HepG2 (cell line): ENCODE measurements at regions not wholly inside any gene's neighbourhood (a gene's known extent, or its start where the extent isn't known, plus 50 kb on each side); places are given as distances from the start of the nearest gene placed in this dataset.
A peak's percentile ranks its signal among the peaks of the same experiment; 100 is the strongest.

Experiments
- CCDC6 ChIP-seq: sonication (generic); formaldehyde crosslinking; IDR thresholded peaks from 2 replicates; pipeline ENCODE4 v1.8.1; 2022; ENCODE audit warnings: mild to moderate bottlenecking, missing genetic modification reagents, moderate library complexity
- CREM ChIP-seq, 2 experiments: sonication (generic) in 1 of 2; formaldehyde crosslinking in 1 of 2; IDR thresholded peaks; 2 replicates each; pipeline versions ENCODE4 v1.4.0 to v1.6.1; 2016 to 2020; ENCODE audit warnings: antibody characterized with exemption in 1 of 2, mild to moderate bottlenecking in 1 of 2, missing genetic modification reagents in 1 of 2
- FOXA3 ChIP-seq: IDR thresholded peaks from 2 replicates; pipeline ENCODE4 v1.6.1; 2016; ENCODE audit warnings: missing genetic modification reagents, missing compliant biosample characterization
- GATAD2A ChIP-seq: IDR thresholded peaks from 2 replicates; pipeline ENCODE4 v1.6.1; 2016
- HMGA1 ChIP-seq: sonication (generic); formaldehyde crosslinking; conservative IDR thresholded peaks from 2 replicates; pipeline ENCODE4 v1.4.0; 2020; ENCODE audit warnings: missing genetic modification reagents
- RNF219 ChIP-seq: sonication (generic); formaldehyde crosslinking; IDR thresholded peaks from 2 replicates; pipeline ENCODE4 v1.5.0; 2020; ENCODE audit warnings: mild to moderate bottlenecking, missing genetic modification reagents
- SNAI1 ChIP-seq: sonication (generic); formaldehyde crosslinking; IDR thresholded peaks from 2 replicates; pipeline ENCODE4 v1.5.0; 2020; ENCODE audit warnings: mild to moderate bottlenecking, missing genetic modification reagents, borderline replicate concordance
- TBP ChIP-seq: sonication (generic); formaldehyde crosslinking; IDR thresholded peaks from 2 replicates; pipeline ENCODE4 v1.5.0; 2020; ENCODE audit warnings: missing genetic modification reagents
- ZBTB8A ChIP-seq: sonication (generic); formaldehyde crosslinking; IDR thresholded peaks from 2 replicates; pipeline ENCODE4 v1.4.0; 2020; ENCODE audit warnings: mild to moderate bottlenecking, low read depth, missing genetic modification reagents, borderline replicate concordance
- ZNF331 ChIP-seq: sonication (generic); formaldehyde crosslinking; IDR thresholded peaks from 2 replicates; pipeline ENCODE4 v1.4.0; 2020; ENCODE audit warnings: missing genetic modification reagents
- ZNF512 ChIP-seq: sonication (generic); formaldehyde crosslinking; IDR thresholded peaks from 2 replicates; pipeline ENCODE4 v1.4.0; 2020; ENCODE audit warnings: mild to moderate bottlenecking, missing genetic modification reagents
- TF ChIP-seq, protein P1 (sequence below): sonication (generic); formaldehyde crosslinking; IDR thresholded peaks from 2 replicates; pipeline ENCODE4 v1.9.0; 2021; ENCODE audit warnings: mild to moderate bottlenecking, missing genetic modification reagents
- TF ChIP-seq, protein P2 (sequence below): sonication (generic); formaldehyde crosslinking; IDR thresholded peaks from 2 replicates; pipeline ENCODE4 v1.4.0; 2020; ENCODE audit warnings: missing genetic modification reagents, mild to moderate bottlenecking, borderline replicate concordance
- TF ChIP-seq, protein P3 (sequence below): sonication (generic); formaldehyde crosslinking; IDR thresholded peaks from 2 replicates; pipeline ENCODE4 v1.5.0; 2020; ENCODE audit warnings: missing genetic modification reagents

GRCh38 chr18:76553715-76554546 is 58.9 kb upstream of the ZNF516 start (continued):
- TF ChIP-seq, protein P1, sequence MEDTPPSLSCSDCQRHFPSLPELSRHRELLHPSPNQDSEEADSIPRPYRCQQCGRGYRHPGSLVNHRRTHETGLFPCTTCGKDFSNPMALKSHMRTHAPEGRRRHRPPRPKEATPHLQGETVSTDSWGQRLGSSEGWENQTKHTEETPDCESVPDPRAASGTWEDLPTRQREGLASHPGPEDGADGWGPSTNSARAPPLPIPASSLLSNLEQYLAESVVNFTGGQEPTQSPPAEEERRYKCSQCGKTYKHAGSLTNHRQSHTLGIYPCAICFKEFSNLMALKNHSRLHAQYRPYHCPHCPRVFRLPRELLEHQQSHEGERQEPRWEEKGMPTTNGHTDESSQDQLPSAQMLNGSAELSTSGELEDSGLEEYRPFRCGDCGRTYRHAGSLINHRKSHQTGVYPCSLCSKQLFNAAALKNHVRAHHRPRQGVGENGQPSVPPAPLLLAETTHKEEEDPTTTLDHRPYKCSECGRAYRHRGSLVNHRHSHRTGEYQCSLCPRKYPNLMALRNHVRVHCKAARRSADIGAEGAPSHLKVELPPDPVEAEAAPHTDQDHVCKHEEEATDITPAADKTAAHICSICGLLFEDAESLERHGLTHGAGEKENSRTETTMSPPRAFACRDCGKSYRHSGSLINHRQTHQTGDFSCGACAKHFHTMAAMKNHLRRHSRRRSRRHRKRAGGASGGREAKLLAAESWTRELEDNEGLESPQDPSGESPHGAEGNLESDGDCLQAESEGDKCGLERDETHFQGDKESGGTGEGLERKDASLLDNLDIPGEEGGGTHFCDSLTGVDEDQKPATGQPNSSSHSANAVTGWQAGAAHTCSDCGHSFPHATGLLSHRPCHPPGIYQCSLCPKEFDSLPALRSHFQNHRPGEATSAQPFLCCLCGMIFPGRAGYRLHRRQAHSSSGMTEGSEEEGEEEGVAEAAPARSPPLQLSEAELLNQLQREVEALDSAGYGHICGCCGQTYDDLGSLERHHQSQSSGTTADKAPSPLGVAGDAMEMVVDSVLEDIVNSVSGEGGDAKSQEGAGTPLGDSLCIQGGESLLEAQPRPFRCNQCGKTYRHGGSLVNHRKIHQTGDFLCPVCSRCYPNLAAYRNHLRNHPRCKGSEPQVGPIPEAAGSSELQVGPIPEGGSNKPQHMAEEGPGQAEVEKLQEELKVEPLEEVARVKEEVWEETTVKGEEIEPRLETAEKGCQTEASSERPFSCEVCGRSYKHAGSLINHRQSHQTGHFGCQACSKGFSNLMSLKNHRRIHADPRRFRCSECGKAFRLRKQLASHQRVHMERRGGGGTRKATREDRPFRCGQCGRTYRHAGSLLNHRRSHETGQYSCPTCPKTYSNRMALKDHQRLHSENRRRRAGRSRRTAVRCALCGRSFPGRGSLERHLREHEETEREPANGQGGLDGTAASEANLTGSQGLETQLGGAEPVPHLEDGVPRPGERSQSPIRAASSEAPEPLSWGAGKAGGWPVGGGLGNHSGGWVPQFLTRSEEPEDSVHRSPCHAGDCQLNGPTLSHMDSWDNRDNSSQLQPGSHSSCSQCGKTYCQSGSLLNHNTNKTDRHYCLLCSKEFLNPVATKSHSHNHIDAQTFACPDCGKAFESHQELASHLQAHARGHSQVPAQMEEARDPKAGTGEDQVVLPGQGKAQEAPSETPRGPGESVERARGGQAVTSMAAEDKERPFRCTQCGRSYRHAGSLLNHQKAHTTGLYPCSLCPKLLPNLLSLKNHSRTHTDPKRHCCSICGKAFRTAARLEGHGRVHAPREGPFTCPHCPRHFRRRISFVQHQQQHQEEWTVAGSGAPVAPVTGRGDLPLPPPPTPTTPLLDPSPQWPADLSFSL (CRISPR knock-in tag) = peak; percentile 96
- TF ChIP-seq ZNF331 = 0 out of 2 replicates have a peak, but pooled peaks have one; percentile 17
- TF ChIP-seq, protein P2, sequence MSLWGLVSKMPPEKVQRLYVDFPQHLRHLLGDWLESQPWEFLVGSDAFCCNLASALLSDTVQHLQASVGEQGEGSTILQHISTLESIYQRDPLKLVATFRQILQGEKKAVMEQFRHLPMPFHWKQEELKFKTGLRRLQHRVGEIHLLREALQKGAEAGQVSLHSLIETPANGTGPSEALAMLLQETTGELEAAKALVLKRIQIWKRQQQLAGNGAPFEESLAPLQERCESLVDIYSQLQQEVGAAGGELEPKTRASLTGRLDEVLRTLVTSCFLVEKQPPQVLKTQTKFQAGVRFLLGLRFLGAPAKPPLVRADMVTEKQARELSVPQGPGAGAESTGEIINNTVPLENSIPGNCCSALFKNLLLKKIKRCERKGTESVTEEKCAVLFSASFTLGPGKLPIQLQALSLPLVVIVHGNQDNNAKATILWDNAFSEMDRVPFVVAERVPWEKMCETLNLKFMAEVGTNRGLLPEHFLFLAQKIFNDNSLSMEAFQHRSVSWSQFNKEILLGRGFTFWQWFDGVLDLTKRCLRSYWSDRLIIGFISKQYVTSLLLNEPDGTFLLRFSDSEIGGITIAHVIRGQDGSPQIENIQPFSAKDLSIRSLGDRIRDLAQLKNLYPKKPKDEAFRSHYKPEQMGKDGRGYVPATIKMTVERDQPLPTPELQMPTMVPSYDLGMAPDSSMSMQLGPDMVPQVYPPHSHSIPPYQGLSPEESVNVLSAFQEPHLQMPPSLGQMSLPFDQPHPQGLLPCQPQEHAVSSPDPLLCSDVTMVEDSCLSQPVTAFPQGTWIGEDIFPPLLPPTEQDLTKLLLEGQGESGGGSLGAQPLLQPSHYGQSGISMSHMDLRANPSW (CRISPR knock-in tag) = no peak
- TF ChIP-seq RNF219 (CRISPR knock-in tag) = no peak
- TF ChIP-seq, protein P3, sequence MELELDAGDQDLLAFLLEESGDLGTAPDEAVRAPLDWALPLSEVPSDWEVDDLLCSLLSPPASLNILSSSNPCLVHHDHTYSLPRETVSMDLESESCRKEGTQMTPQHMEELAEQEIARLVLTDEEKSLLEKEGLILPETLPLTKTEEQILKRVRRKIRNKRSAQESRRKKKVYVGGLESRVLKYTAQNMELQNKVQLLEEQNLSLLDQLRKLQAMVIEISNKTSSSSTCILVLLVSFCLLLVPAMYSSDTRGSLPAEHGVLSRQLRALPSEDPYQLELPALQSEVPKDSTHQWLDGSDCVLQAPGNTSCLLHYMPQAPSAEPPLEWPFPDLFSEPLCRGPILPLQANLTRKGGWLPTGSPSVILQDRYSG (CRISPR knock-in tag) = no peak
- TF ChIP-seq HMGA1 (CRISPR knock-in tag) = no peak
- no peak for TF ChIP-seq TBP
- no peak for TF ChIP-seq ZBTB8A
- TF ChIP-seq FOXA3 (CRISPR knock-in tag) = peak; percentile 70
- no peak for TF ChIP-seq SNAI1
- no peak for TF ChIP-seq CCDC6 (CRISPR knock-in tag)
- TF ChIP-seq CREM (IDR thresholded peaks at IDR 0.05) = 0 out of 2 replicates have a peak, but pooled peaks have one; percentile 15
- TF ChIP-seq CREM (CRISPR knock-in tag; IDR thresholded peaks at IDR 0.05) = no peak
- TF ChIP-seq GATAD2A = peak; percentile 69
- no peak for TF ChIP-seq ZNF512 (CRISPR knock-in tag)
